Mammary epithelial cell (primary cell): ENCODE measurements at regions not wholly inside any gene's neighbourhood (a gene's known extent, or its start where the extent isn't known, plus 50 kb on each side); places are given as distances from the start of the nearest gene placed in this dataset.

Experiments used
- EZH2 ChIP-seq: IDR thresholded peaks from 2 replicates; pipeline ENCODE4 v1.6.1; 2012; ENCODE audit warnings: low read length, inconsistent platforms, borderline replicate concordance
- TF ChIP-seq, protein P1 (sequence below), 2 donors: IDR thresholded peaks in 1 of 2; conservative IDR thresholded peaks in 1 of 2; 2 replicates each; pipeline ENCODE4 v1.5.1; 2011 to 2012; ENCODE audit warnings: inconsistent platforms in 2 of 2, low read length in 2 of 2, mild to moderate bottlenecking in 2 of 2, control low read depth in 1 of 2, low read depth in 1 of 2; ENCODE audit not compliant: insufficient read depth in 1 of 2; ENCODE audit errors: extremely low read depth in 1 of 2

DNA sequence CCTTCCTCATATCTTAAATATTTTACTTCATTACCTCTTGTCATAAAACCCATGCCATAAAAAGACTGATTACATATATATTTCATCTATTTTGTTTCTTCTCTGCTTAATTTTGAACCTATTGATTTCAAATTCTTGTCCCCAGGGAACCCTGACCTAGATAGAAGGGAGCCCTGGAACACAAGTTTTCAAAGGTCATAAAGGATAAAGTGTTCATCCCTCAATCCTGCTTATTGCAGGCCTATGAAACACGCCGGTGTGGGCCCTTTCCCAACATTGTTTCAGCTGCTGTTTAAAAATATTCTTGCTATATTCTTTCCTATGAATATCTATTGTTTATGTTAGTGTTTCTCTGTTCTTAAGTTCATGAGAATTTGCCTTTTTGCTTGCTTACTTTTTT is 1389.5 kb upstream of the GBE1 start:
- TF ChIP-seq, protein P1, sequence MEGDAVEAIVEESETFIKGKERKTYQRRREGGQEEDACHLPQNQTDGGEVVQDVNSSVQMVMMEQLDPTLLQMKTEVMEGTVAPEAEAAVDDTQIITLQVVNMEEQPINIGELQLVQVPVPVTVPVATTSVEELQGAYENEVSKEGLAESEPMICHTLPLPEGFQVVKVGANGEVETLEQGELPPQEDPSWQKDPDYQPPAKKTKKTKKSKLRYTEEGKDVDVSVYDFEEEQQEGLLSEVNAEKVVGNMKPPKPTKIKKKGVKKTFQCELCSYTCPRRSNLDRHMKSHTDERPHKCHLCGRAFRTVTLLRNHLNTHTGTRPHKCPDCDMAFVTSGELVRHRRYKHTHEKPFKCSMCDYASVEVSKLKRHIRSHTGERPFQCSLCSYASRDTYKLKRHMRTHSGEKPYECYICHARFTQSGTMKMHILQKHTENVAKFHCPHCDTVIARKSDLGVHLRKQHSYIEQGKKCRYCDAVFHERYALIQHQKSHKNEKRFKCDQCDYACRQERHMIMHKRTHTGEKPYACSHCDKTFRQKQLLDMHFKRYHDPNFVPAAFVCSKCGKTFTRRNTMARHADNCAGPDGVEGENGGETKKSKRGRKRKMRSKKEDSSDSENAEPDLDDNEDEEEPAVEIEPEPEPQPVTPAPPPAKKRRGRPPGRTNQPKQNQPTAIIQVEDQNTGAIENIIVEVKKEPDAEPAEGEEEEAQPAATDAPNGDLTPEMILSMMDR (conservative IDR thresholded peaks at IDR 0.05 in 1 of 2, IDR thresholded peaks at IDR 0.05 in 1 of 2; ENCODE audit: extremely low read depth in 1 of 2, insufficient read depth in 1 of 2, low read depth in 1 of 2, low read length in 2 of 2): no peak
- no peak for TF ChIP-seq EZH2
